ENCODE measurements at regions not wholly inside any gene's neighbourhood (a gene's known extent, or its start where the extent isn't known, plus 50 kb on each side); places are given as distances from the start of the nearest gene placed in this dataset.

GRCh38 chr4:107349732-107350131, 313.6 kb upstream of the DKK2 start:
- TF ChIP-seq POLR2A (IDR thresholded peaks at IDR 0.05; ENCODE audit: low read depth, low read length) = no peak
- TF ChIP-seq CTCF (conservative IDR thresholded peaks at IDR 0.05; ENCODE audit: low read depth, low read length) = no peak
- no peak for TF ChIP-seq CHD1 (IDR thresholded peaks at IDR 0.05; ENCODE audit: low read depth, low read length)
- no peak for TF ChIP-seq RAD21 (IDR thresholded peaks at IDR 0.05; ENCODE audit: low read length)
- no peak for TF ChIP-seq CEBPB (IDR thresholded peaks at IDR 0.05; ENCODE audit: low read depth, low read length)
